DND-41 (cell line): ENCODE measurements at regions not wholly inside any gene's neighbourhood (a gene's known extent, or its start where the extent isn't known, plus 50 kb on each side); places are given as distances from the start of the nearest gene placed in this dataset.

Experiments used
- ATAC-seq: fragments of 200-7000 bp; cut with Tn5 transposase; 3 replicates; pipeline ENCODE4 v1.9.1; 2021; ENCODE audit warnings: low read depth; ENCODE audit not compliant: insufficient read depth
- DNase-seq: peaks from one replicate; pipeline ENCODE4 v3.0.0-alpha.2; 2020
- H2AFZ ChIP-seq: 2 replicates; pipeline ENCODE4 v1.6.0; 2012; ENCODE audit warnings: low read depth, low read length
- H3K27ac ChIP-seq: 2 replicates; pipeline ENCODE4 v1.5.1; 2012; ENCODE audit warnings: low read length, inconsistent platforms
- H3K27me3 ChIP-seq: fragments of 200-600 bp; sonication (generic); 2 replicates; pipeline ENCODE4 v1.6.0; 2012; ENCODE audit warnings: low read length, mild to moderate bottlenecking, inconsistent platforms; ENCODE audit not compliant: insufficient read depth, poor library complexity
- H3K36me3 ChIP-seq: 2 replicates; pipeline ENCODE4 v1.5.1; 2012; ENCODE audit warnings: low read length, inconsistent platforms; ENCODE audit not compliant: insufficient read depth
- H3K4me1 ChIP-seq: 2 replicates; pipeline ENCODE4 v1.5.1; 2012; ENCODE audit warnings: mild to moderate bottlenecking, low read length; ENCODE audit not compliant: insufficient read depth
- H3K4me2 ChIP-seq: 2 replicates; pipeline ENCODE4 v1.6.0; 2012; ENCODE audit warnings: mild to moderate bottlenecking, moderate library complexity, low read length, inconsistent platforms; ENCODE audit not compliant: insufficient read depth
- H3K4me3 ChIP-seq, 2 experiments: fragments of 200-600 bp in 1 of 2; shearing (Covaris generic) in 1 of 2; 2 replicates each; pipeline ENCODE4 v1.5.1; 2012 to 2016; ENCODE audit warnings: inconsistent platforms in 2 of 2, low read length in 2 of 2, mild to moderate bottlenecking in 2 of 2, low read depth in 1 of 2, moderate library complexity in 1 of 2
- H3K79me2 ChIP-seq: 2 replicates; pipeline ENCODE4 v1.6.0; 2012; ENCODE audit warnings: low read length, inconsistent platforms; ENCODE audit not compliant: insufficient read depth
- H3K9ac ChIP-seq: 2 replicates; pipeline ENCODE4 v1.6.0; 2012; ENCODE audit warnings: low read depth, mild to moderate bottlenecking, inconsistent platforms, low read length, moderate library complexity
- H3K9me3 ChIP-seq: 2 replicates; pipeline ENCODE4 v1.5.1; 2012; ENCODE audit warnings: low read length, moderate library complexity, mild to moderate bottlenecking, inconsistent platforms; ENCODE audit not compliant: insufficient read depth, severe bottlenecking
- H4K20me1 ChIP-seq: 2 replicates; pipeline ENCODE4 v1.6.0; 2012; ENCODE audit warnings: low read length; ENCODE audit not compliant: insufficient read depth
- CTCF ChIP-seq: IDR thresholded peaks from 2 replicates; pipeline ENCODE4 v1.5.1; 2012; ENCODE audit warnings: borderline replicate concordance, low read length, moderate library complexity, mild to moderate bottlenecking; ENCODE audit not compliant: poor library complexity, severe bottlenecking; ENCODE audit errors: extremely low read depth
- EZH2 ChIP-seq: IDR thresholded peaks from 3 replicates; pipeline ENCODE4 v1.6.1; 2012; ENCODE audit warnings: borderline replicate concordance, low read depth, mild to moderate bottlenecking, moderate library complexity, low read length, inconsistent platforms; ENCODE audit not compliant: severe bottlenecking

GRCh38 chr5:66345281-66345680, 201.2 kb downstream of the SREK1 start:
- Histone ChIP-seq H3K4me3 (no peak overlapping the region), H3K79me2 (no peaks in the 10 kb centered on the region), H4K20me1 (no peaks in the 10 kb centered on the region), H2AFZ (no peak overlapping the region), H3K27me3 (no peaks in the 10 kb centered on the region), H3K27ac (no peak overlapping the region), H3K4me2 (no peak overlapping the region), H3K36me3 (no peaks in the 10 kb centered on the region), H3K4me1 (peaks cover 9% of the 10 kb centered on the region; the same call in 1 of the 2 replicates), H3K9me3 (no peaks in the 10 kb centered on the region), H3K9ac (no peak overlapping the region)
- DNase-seq: no peak
- no peak for ATAC-seq
- no peak for TF ChIP-seq CTCF

GRCh38 chr5:66346869-66347268, 202.8 kb downstream of the SREK1 start:
- no peaks in the 10 kb centered on the region for H3K9me3 ChIP-seq
- no peaks in the 10 kb centered on the region for H4K20me1 ChIP-seq
- no peaks in the 10 kb centered on the region for H3K79me2 ChIP-seq
- no peak overlapping the region for H2AFZ ChIP-seq
- DNase-seq (no peak), ATAC-seq (no peak)
- no peaks in the 10 kb centered on the region for H3K27me3 ChIP-seq
- H3K27ac ChIP-seq: no peak overlapping the region
- no peak overlapping the region for H3K4me3 ChIP-seq
- H3K36me3 ChIP-seq: no peaks in the 10 kb centered on the region
- H3K4me1 ChIP-seq: peaks cover 9% of the 10 kb centered on the region; the same call in 1 of the 2 replicates
- TF ChIP-seq CTCF (no peak), EZH2 (no peak)
- H3K9ac ChIP-seq: no peak overlapping the region
- no peak overlapping the region for H3K4me2 ChIP-seq

GRCh38 chr5:66348387-66349125, 204.5 kb downstream of the SREK1 start:
- no peaks in the 10 kb centered on the region for H4K20me1 ChIP-seq
- no peak overlapping the region for H3K4me2 ChIP-seq
- peaks cover 9% of the 10 kb centered on the region; the same call in 1 of the 2 replicates for H3K4me1 ChIP-seq
- H3K9me3 ChIP-seq: no peaks in the 10 kb centered on the region
- H3K27me3 ChIP-seq: no peaks in the 10 kb centered on the region
- no peak overlapping the region for H3K27ac ChIP-seq
- no peak for ATAC-seq
- no peaks in the 10 kb centered on the region for H3K79me2 ChIP-seq
- H3K9ac ChIP-seq: no peak overlapping the region
- H3K36me3 ChIP-seq: no peaks in the 10 kb centered on the region
- H2AFZ ChIP-seq: no peak overlapping the region
- TF ChIP-seq EZH2: no peak
- no peak for DNase-seq
- H3K4me3 ChIP-seq: no peak overlapping the region

- Histone ChIP-seq H3K4me1 (peaks cover 16% of the 10 kb centered on the region; the same call in 1 of the 2 replicates), H3K27me3 (no peaks in the 10 kb centered on the region), H3K9ac (no peak overlapping the region), H3K36me3 (no peaks in the 10 kb centered on the region), H3K9me3 (no peaks in the 10 kb centered on the region), H2AFZ (no peak overlapping the region), H3K4me3 (no peak overlapping the region), H3K79me2 (no peaks in the 10 kb centered on the region), H4K20me1 (no peaks in the 10 kb centered on the region), H3K27ac (no peak overlapping the region), H3K4me2 (no peak overlapping the region)
- ATAC-seq: no peak
- TF ChIP-seq EZH2: no peak
- TF ChIP-seq CTCF: no peak
- no peak for DNase-seq
These were observed 207.7 kb downstream of the SREK1 start for GRCh38 chr5:66351813-66352212.
